Prostate gland (tissue), 2 donors: ENCODE measurements at regions not wholly inside any gene's neighbourhood (a gene's known extent, or its start where the extent isn't known, plus 50 kb on each side); places are given as distances from the start of the nearest gene placed in this dataset.

Experiments used
- DNase-seq: peaks from one replicate; pipeline ENCODE4 v3.0.0-alpha.2; 2019; ENCODE audit warnings: low spot score
- H3K27ac ChIP-seq, 2 donors: fragments of 200-600 bp; sonication (generic); 2 replicates each; pipeline ENCODE4 v1.5.1; 2017 to 2019
- H3K27me3 ChIP-seq: fragments of 200-600 bp; sonication (generic); replicated peaks from 2 replicates; pipeline ENCODE4 v1.5.1; 2019; ENCODE audit not compliant: insufficient read depth
- H3K36me3 ChIP-seq, 2 donors: fragments of 200-600 bp; sonication (generic); 1 replicate in 1 of 2; 2 replicates in 1 of 2; pipeline versions ENCODE4 v1.5.1 to v1.8.1; 2017 to 2019
- H3K4me1 ChIP-seq: fragments of 200-600 bp; sonication (generic); replicated peaks from 2 replicates; pipeline ENCODE4 v1.5.1; 2019
- H3K4me3 ChIP-seq, 2 donors: fragments of 200-600 bp; sonication (generic); 2 replicates each; pipeline ENCODE4 v1.5.1; 2017 to 2019
- H3K9me3 ChIP-seq: fragments of 200-600 bp; sonication (generic); 2 replicates; pipeline ENCODE4 v1.5.1; 2017
- POLR2A ChIP-seq: fragments of 450-650 bp; IDR thresholded peaks from one replicate; pipeline ENCODE4 v1.6.1; 2016; ENCODE audit warnings: antibody characterized with exemption, mild to moderate bottlenecking
- POLR2AphosphoS5 ChIP-seq: sonication (generic); formaldehyde crosslinking; IDR thresholded peaks from one replicate; pipeline ENCODE4 v1.6.1; 2017; ENCODE audit warnings: antibody characterized with exemption
- WGBS: methylation state at CpG from one replicate; pipeline ENCODE4 v1.1.5; 2018; 5-methylcytosine and 5-hydroxymethylcytosine counted together
- intact Hi-C: fragments of 100-400 bp; cut with DNase I; formaldehyde crosslinking; loops from one replicate; pipeline ENCODE4 v1.14.2; 2022
- TF ChIP-seq, protein P1 (sequence below), 4 experiments: fragments of 200-600 bp in 2 of 4; fragments of 450-650 bp in 2 of 4; sonication (generic) in 2 of 4; IDR thresholded peaks; 1 replicate in 3 of 4; 2 replicates in 1 of 4; pipeline ENCODE4 v1.5.1; 2016 to 2019; ENCODE audit warnings: antibody characterized with exemption in 4 of 4, mild to moderate bottlenecking in 2 of 4, moderate library complexity in 2 of 4

DNA sequence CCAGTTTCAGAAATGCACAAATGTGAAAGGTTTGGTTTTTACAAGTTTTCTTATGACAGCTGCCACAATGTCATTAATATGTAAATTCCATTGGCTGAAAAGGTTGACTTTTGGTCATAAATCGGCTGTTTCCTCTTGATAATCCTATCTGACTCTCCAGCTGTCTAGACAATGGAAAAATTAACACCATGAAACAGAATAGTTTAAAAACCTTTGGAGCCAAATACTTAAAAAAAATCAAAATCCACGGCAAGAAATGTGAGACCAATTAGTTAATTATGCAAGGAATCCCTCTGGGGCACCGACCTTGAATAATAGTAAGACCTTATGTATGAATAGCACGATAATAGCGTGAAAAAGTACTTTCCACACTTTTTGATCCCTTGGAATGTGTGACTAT, 138.0 kb downstream of the ZNF664 start:
- TF ChIP-seq, protein P1, sequence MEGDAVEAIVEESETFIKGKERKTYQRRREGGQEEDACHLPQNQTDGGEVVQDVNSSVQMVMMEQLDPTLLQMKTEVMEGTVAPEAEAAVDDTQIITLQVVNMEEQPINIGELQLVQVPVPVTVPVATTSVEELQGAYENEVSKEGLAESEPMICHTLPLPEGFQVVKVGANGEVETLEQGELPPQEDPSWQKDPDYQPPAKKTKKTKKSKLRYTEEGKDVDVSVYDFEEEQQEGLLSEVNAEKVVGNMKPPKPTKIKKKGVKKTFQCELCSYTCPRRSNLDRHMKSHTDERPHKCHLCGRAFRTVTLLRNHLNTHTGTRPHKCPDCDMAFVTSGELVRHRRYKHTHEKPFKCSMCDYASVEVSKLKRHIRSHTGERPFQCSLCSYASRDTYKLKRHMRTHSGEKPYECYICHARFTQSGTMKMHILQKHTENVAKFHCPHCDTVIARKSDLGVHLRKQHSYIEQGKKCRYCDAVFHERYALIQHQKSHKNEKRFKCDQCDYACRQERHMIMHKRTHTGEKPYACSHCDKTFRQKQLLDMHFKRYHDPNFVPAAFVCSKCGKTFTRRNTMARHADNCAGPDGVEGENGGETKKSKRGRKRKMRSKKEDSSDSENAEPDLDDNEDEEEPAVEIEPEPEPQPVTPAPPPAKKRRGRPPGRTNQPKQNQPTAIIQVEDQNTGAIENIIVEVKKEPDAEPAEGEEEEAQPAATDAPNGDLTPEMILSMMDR (IDR thresholded peaks at IDR 0.05): no peak
- TF ChIP-seq POLR2A: no peak
- no peak for TF ChIP-seq POLR2AphosphoS5
- H3K9me3 ChIP-seq: no peaks in the 10 kb centered on the region
- H3K36me3 ChIP-seq: no peaks in the 10 kb centered on the region
- WGBS: 81% methylated on average over 5 of the region's 5 CpGs
- DNase-seq: no peak
- no peak overlapping the region for H3K4me3 ChIP-seq
- H3K4me1 ChIP-seq: no peaks in the 10 kb centered on the region
- intact Hi-C loops: no loop called here
- no peaks in the 10 kb centered on the region for H3K27me3 ChIP-seq
- H3K27ac ChIP-seq: no peak overlapping the region

DNA sequence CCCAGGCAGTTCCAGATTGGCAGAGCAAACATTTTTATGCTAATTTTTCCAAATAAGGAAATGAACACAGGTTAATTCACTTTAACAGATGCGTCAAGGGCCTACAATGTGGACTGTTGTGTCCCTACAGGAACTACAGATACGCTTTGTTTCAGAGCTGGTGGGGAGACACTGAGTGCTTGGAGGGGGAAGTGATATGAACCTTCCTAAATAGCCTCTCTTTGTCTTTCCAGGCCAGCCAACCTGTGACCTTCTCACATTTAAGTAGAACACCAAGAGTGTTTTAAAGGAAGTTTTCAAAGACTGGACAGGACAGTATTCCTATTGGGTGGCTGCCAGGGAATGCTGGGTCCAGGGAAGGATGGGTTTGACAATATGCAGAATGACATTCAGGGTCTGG, 141.3 kb downstream of the ZNF664 start:
- Histone ChIP-seq H3K27ac (no peak overlapping the region), H3K4me1 (no peaks in the 10 kb centered on the region), H3K9me3 (no peaks in the 10 kb centered on the region), H3K4me3 (no peak overlapping the region), H3K27me3 (no peaks in the 10 kb centered on the region), H3K36me3 (no peaks in the 10 kb centered on the region)
- no peak for TF ChIP-seq POLR2A
- TF ChIP-seq POLR2AphosphoS5: no peak
- TF ChIP-seq, protein P1 (IDR thresholded peaks at IDR 0.05): no peak
- DNase-seq: no peak
- intact Hi-C loops: no loop called here
- 83% methylated on average over 2 of the region's 2 CpGs for WGBS

DNA sequence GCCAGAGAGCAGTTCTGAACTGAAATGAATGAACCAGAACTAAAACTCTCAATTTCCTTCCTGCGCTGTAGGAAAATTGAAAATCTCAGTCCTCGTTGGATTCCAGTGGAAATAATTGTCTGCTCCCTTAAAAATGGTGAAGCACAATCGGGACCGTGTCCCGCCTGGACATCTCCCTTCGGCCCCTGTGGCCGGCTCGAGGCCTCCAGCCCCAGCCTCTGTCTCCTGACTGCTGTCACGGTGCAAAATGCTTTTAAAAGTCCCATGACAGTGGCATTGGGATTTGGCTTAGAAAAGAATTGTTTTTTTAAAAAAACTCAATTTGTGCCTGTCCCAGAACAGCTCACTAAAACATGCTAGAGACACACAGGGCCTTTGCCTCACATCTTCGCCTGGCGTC, 142.5 kb downstream of the ZNF664 start:
- WGBS: 90% methylated on average over 11 of the region's 11 CpGs
- DNase-seq: no peak
- no peak overlapping the region for H3K27ac ChIP-seq

DNA sequence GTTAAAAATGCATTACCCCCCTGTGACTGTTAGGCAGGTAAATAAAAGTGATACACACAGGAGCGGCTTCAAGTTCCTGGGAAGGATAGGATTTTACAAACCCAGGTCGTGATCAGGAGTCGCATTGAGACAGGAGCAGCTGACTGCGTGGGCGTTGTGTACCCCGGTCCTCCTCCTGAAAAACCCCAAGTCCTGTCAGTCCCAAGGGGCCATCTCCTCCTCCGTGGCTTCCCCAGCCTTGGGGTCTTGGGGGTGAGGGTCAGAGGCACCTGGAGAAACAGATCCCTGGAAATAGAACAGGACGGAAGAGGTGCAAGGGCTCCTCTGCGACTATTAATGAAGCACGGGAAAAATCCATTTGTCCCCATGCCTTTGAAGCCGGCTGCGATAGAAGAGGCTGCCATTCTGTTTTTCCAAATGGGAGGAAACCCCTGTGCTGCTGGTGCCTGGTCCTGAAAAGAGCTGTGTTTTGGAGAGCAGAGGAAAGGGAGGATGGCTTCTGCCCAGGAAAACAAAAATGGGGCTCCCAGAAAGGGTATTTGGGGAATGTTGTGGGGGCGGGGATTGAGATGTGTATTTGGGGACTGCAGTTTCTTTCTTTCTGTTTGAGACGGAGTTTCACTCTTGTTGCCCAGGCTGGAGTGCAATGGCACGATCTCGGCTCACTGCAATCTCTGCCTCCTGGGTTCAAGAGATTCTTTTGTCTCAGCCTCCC, 143.1 kb downstream of the ZNF664 start:
- no peak overlapping the region for H3K4me3 ChIP-seq
- intact Hi-C loops: no loop called here
- TF ChIP-seq POLR2A: no peak
- TF ChIP-seq, protein P1 (IDR thresholded peaks at IDR 0.05): no peak
- no peak for TF ChIP-seq POLR2AphosphoS5
- DNase-seq: no peak
- H3K4me1 ChIP-seq: no peaks in the 10 kb centered on the region
- 91% methylated on average over 16 of the region's 16 CpGs for WGBS
- H3K9me3 ChIP-seq: no peaks in the 10 kb centered on the region
- no peaks in the 10 kb centered on the region for H3K36me3 ChIP-seq
- no peaks in the 10 kb centered on the region for H3K27me3 ChIP-seq
- no peak overlapping the region for H3K27ac ChIP-seq

More for the DNA sequence above, 142.5 kb downstream of the ZNF664 start:
- intact Hi-C loops: no loop called here
- TF ChIP-seq, protein P1 (IDR thresholded peaks at IDR 0.05): no peak
- TF ChIP-seq POLR2AphosphoS5 (no peak), POLR2A (no peak)
- H3K4me1 ChIP-seq: no peaks in the 10 kb centered on the region
- H3K9me3 ChIP-seq: no peaks in the 10 kb centered on the region
- H3K27me3 ChIP-seq: no peaks in the 10 kb centered on the region
- no peak overlapping the region for H3K4me3 ChIP-seq
- H3K36me3 ChIP-seq: no peaks in the 10 kb centered on the region

DNA sequence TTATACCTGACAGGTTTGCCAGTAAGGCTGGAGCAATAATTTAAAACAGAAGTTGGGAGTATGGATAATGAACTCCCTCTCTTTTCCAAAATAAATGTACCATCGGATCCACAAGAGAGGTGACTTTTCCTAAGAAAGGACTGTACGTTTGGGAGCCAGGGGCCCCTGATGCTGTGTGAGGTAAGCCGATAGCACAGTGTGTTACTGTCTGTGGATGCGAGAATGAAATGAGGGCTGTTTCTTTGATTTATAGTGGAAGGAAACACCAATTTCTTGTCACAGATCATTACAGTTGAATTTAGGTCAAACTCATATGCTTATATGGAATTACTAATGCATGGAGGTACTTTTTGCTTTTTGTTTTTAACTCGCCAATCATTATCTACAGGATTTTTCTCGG, 147.7 kb downstream of the ZNF664 start:
- no peak for DNase-seq
- H3K4me3 ChIP-seq: no peak overlapping the region
- no peaks in the 10 kb centered on the region for H3K36me3 ChIP-seq
- intact Hi-C loops: no loop called here
- H3K9me3 ChIP-seq: no peaks in the 10 kb centered on the region
- no peak for TF ChIP-seq POLR2A
- TF ChIP-seq POLR2AphosphoS5: no peak
- TF ChIP-seq, protein P1 (IDR thresholded peaks at IDR 0.05): no peak
- WGBS: 75% methylated on average over 6 of the region's 6 CpGs
- H3K27ac ChIP-seq: no peak overlapping the region
- H3K4me1 ChIP-seq: no peaks in the 10 kb centered on the region
- no peaks in the 10 kb centered on the region for H3K27me3 ChIP-seq
